ENCODE measurements at regions not wholly inside any gene's neighbourhood (a gene's known extent, or its start where the extent isn't known, plus 50 kb on each side); places are given as distances from the start of the nearest gene placed in this dataset.
"Not testable (repeated sequence)": the region's sequence is repeated elsewhere in the genome, so short reads cannot be mapped to it uniquely, and the experiment has no call there.

DNA sequence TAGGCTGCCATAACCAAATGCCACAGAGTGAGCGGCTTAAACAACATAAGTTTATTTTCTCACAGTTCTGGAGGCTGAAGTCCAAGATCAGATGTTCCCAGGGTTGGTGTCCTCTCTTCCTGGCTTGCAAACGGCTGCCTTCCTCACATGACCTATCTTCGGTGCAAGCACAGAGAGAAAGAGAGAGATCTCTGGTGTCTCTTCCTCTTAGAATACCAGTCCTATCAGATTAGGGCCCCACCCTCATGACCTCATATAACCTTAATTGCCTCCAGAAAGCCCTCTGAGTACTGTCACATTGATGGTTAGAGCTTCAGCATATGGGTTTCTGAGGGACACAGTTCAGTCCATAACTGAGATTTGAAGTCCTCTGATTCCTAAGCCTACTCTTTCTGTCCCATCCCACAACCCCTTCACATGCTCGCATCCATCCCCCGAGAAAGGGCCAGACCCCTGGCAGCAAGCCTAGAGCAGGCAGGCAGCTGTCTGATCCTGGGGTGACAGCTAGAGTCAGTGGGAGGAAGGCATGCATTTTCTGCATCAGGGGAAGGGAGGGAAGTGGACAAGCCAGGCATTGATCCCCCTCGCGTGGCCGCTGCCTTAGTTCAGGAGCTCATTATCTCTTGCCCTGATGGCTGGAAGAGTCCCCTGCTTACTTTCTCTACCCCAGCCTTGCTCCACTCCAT is 114.1 kb downstream of the FAR1 start:
- DNase-seq = no peak

GRCh38 chr11:13784441-13784840 is 116.0 kb downstream of the FAR1 start:
- no peak for DNase-seq

- no peak for DNase-seq
These were observed 116.4 kb downstream of the FAR1 start for GRCh38 chr11:13784855-13785254.

GRCh38 chr11:13786688-13787087 is 118.2 kb downstream of the FAR1 start:
- DNase-seq = peak; percentile 37

DNA sequence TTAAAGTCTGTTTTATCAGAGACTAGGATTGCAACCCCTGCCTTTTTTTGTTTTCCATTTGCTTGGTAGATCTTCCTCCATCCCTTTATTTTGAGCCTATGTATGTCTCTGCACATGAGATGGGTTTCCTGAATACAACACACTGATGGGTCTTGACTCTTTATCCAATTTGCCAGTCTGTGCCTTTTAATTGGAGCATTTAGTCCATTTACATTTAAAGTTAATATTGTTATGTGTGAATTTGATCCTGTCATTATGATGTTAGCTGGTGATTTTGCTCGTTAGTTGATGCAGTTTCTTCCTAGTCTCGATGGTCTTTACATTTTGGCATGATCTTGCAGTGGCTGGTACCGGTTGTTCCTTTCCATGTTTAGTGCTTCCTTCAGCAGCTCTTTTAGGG is 129.1 kb downstream of the FAR1 start:
- not testable (repeated sequence) for DNase-seq

DNA sequence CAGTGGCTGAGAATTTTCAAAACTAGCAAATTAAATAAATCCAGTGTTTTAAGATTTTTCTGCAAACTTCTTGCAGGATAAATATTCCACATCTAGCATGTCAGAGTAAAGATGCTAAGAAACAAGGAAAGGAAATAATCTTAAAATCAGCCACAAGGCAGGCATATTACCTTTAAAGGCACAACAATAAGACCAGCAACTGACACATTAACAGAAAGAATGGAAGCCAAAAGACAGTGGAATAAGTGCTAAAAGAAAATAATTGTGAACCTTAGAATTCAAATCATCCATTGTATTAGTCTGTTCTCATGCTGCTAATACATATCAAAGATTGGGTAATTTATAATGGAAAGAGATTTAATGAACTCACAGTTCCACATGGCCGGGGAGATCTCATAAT is 132.4 kb downstream of the FAR1 start:
- no peak for DNase-seq

GRCh38 chr11:13818325-13818724 is 144.2 kb upstream of the SPON1 start:
- no peak for DNase-seq

GRCh38 chr11:13826505-13827278 is 135.8 kb upstream of the SPON1 start:
- DNase-seq = no peak

- DNase-seq = peak; percentile 80
These were observed 130.8 kb upstream of the SPON1 start for GRCh38 chr11:13831696-13832095.

- peak; percentile 18 for DNase-seq
These were observed 128.1 kb upstream of the SPON1 start for GRCh38 chr11:13834463-13834862.

- DNase-seq = no peak
These were observed 125.9 kb upstream of the SPON1 start for GRCh38 chr11:13836666-13837065.

- no peak for DNase-seq
These were observed 125.2 kb upstream of the SPON1 start for GRCh38 chr11:13837286-13837685.

GRCh38 chr11:13841393-13841792 is 121.1 kb upstream of the SPON1 start:
- DNase-seq = no peak

DNA sequence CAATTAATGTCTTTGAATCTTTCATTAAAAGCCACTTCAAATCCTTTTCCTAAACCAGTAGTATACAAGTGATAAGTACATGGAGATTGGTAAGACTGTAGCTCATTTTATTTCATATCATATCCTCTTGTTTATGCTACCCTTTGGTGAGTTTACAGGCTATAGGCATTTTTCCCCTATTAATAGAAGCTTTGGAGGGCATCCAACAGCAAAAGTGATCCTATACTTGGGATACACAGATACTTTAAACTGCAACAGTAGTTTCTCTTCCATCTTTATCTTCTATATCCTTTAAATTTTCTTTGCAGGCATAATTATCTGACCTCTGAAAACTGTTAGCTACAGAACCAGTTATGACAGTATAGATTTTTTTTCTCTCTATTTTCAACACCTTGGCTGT is 114.5 kb upstream of the SPON1 start:
- no peak for DNase-seq

DNA sequence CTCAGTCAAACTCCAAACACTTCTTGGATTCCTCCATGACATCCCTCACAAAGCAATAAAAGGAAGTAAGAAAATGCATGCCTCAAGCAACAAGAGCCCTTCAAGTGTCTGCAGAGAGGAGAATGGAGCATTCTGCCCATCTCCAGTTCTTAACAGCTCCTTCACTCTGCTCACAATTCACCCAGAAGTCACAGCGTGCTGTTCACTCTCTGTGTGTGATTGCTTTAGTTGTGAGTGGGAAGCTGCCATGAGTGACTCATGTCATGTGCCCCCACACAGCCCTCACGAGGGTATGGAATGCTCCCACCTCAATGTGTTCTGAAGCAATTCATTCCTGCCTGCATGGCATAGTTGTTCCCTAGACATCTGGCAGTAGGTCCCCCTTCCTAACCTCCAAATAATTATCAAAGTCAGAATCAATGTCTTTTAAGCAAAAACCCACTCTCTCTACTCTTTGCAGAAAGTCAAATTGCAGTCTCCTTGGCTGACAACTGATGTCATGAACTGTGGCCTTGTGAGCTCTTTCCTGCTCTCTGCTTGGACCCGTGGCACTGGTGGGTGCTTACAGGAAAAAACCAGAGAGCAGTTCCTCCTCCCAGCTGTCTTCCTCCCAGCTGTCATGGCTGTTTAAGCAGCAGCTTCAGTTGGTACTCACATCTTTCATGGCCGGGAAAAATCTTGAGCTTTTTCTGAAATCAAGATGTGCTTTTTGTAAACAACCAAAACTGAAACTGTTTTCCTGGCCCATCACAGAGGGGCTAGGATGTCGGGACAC is 112.1 kb upstream of the SPON1 start:
- no peak for DNase-seq

GRCh38 chr11:13851691-13852090 is 110.8 kb upstream of the SPON1 start:
- DNase-seq = no peak

DNA sequence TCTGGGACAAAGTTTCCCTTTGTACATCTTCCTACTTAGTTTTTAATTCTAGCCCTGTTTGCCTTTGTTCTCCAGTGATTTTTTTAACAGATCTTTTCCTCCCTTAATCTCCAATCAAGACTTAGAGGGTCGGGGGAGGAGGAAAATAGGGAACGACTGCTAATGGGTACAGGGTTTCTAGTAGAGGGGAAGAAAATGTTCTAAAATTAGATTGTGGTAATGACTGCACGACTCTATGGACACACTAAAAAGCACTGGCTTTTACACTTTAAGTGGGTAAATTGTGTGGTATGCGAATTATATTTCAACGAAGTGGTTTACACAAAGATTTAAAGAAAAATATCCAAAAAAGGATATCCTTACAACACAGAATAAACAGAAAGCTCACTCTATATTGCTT is 110.0 kb upstream of the SPON1 start:
- DNase-seq = no peak

DNA sequence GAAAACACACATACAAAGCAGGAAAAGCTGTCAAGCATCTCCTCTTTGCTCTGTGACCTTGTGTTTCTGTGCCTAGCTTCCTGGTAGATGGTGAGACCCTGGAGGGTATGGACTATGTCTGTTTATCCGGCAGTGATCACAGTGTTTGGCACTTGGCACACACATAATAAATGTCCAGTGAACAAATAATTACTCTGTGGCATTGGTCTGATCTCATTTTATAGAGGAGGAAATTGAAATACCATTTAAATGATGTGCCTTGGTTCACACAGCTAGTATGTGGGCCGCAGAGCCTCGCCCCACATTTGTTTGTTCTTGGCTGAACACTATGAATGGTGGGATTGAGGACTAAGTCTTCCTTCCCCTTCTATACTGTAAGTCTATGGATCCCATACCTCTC is 104.7 kb upstream of the SPON1 start:
- no peak for DNase-seq

DNA sequence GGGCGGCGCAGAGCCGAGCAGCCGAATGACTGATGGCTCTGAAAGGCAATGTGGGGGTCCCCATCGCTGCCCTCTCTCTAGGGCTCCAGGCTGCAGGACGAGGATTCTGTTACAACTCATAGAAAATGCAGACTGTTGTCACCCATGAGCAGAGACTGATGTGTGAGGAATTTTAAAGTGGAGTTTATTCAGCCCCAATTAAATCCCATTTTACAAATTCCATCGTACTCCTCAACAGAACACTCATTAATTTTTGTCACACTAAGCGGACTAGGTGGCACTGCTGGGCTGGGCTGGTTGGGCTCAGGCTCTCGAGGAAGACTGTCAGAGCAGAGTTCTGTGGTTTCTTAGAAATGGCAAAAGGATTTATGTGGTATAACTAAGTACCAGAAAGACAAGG is 102.6 kb upstream of the SPON1 start:
- DNase-seq = no peak

DNA sequence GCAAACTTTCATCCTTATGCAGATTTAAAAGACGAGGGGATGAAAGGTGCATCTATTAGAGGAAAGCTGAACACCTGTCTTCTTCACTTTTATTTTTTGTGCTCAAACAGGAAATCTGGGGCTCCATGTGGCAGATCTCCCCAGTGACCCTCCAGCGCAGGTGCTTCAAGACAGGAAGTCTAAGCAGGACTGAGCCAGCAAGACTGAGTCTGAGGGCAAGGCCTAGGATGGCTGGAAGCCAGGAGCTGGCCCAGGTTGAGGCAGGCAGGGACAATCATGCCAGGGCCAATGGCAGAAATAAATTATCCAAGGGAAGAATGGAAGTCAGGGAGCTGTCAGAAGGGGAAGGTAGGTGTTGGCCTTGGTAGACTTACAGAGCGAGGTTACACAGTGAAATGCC is 101.1 kb upstream of the SPON1 start:
- peak; percentile 37 for DNase-seq

GRCh38 chr11:13862845-13863392 is 99.6 kb upstream of the SPON1 start:
- no peak for DNase-seq

DNA sequence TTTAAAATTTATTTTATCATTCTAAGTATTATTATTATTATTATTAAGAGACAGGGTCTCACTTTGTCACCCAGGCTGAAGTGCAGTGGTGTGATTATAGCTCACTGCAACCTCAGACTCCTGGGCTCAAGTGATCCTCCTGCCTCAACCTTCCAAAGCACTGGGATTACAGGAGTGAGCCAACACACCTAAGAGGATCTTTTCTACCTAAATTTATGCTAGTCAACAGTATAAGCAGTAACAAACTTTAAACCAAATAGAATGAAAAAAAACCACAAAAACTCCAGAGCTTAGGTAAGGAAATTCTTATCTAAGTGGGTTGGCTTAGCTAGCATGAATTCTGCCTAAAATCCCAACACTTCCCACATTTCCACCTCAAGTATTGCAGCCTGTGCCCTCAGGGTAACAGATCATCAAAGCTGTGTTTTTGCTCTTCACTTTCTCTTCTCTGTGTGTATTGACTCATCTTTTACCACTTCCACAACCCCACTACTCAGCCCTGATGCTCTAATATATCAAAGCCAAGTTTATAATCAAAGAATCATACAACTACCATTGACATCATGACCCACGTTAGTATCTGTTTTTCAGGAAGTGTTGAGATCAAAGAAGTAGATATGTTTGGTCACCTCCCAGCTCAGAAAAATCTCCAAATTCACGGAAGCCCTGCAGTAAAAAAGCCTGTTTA is 93.7 kb upstream of the SPON1 start:
- peak; percentile 41 for DNase-seq

DNA sequence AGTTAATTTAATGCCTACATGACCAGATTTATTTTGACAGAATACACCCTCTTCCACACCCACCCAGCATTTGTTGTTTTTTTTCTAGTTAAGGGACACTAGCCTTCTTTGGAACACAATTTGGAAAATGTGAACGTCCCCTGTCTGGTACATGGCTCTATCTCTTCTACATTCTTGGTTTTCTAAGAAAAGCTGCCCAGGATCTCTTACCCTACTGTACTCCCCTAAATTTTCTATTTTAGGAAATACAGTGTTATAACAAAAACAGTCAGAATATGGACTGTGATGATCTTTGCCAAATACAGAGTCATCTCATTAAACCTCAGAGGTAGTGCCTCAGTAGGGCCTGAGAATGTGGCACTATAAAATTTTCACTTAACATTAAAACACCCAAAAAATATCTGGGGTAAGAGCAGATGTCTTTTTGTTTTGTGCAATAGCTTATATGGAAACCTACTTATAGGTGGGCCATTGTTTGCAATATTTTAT is 93.1 kb upstream of the SPON1 start:
- no peak for DNase-seq
